Stimulated activated CD8-positive, alpha-beta memory T cell treated with anti-CD3 and anti-CD28 coated beads, Interleukin-2, amount 100 ng/mL, for 48 hours (primary cell): ENCODE measurements at regions not wholly inside any gene's neighbourhood (a gene's known extent, or its start where the extent isn't known, plus 50 kb on each side); places are given as distances from the start of the nearest gene placed in this dataset.

ENCODE experiments used
- DNase-seq, 2 donors: peaks; one replicate each; pipeline ENCODE4 v3.0.0-alpha.2; 2020; ENCODE audit warnings: low read depth in 2 of 2

DNA sequence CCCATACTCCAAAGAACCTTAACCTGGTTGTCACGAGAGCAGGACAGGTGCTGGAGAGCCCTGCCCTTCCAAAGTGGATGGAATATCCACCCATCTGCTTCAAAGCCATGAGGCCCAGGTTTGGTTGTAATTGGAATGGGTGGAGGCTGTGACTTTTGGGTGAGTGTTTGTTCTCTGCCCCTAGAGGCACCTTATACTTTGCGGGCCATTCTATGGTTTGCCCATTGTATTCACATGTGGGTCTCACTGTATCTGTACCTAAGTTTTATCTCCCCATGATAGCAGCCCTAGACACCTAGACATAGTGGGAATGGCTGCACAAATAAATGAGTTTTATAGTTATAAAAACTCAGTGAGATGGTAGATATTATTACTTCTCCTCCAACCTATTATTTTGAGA lies 67.1 kb upstream of the NAA20 start:
- no peak for DNase-seq

DNA sequence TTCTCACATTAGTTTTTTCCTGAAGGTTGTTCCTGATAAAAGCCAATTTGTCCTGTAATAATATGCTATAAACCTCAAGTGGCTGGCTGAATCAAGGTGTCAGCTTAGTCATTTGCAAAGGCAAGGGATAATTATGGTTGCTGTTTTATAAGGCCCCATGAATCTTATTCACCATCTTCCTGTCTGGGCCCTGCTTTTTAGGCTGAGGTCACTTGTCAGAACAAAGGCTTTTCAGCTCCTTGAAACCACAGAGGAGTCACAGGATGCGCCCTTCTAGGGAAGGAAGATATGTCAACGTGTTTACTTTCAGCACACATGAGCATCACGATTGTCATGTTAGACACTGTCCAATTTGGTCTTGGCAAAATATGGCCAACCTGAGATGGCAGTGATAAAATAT lies 64.8 kb upstream of the NAA20 start:
- DNase-seq = no peak

DNA sequence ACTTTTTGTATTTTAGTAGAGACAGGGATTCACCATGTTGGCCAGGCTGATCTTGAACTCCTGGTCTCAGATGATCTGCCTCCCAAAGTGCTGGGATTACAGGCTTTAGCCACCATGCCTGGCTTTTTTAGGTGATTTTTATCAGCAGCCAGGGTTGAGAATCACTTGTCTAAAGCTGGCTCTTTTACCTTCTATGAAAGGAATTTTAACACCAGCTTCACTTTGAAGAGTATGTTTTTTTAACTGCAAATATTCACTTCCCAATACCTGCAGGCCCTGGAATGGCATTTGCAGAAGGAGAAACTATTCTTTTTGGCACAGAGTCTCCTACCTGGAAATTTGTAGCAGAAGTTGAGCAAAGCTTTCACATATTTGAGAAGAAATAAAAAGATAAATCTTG lies 63.6 kb upstream of the NAA20 start:
- DNase-seq = no peak

DNA sequence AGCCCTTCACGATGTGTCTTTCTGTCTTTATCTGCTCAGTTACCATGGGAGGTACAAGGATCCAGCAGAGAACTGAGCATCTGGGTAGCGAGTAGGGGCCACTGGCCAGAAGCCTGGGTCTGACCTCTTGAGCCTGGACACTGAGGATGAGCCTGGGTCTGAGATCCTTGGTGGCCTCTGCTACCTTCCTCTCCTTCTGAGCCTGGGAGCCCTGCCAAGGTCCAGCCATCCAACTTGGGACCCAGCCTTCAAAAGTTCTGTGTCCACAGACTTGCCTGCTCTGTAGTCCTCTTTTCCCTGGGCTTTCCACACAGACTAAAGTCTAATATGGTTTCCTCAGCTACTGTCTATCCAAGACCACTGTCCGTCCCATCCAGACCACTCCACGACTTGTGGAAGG lies 60.2 kb upstream of the NAA20 start:
- DNase-seq = no peak

DNA sequence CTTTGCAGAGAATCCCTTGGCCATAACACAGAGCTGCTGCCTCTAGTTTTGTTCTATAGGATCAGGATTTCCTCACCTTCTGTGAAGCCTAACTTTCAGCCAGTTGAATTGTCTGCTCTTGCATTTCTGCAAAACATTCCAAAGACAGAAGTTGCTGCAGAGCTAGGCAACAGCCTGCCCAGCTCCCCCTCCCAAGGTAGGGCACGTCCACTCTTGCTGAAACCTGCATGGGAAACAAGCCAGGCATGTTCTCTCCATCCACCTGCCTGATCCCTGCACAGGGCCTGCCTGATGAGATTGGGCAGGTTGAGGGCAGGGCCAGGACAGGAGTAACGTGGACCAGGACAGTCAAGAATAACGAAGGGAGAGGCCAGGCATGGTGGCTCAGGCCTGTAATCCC lies 58.9 kb upstream of the NAA20 start:
- DNase-seq = no peak

DNA sequence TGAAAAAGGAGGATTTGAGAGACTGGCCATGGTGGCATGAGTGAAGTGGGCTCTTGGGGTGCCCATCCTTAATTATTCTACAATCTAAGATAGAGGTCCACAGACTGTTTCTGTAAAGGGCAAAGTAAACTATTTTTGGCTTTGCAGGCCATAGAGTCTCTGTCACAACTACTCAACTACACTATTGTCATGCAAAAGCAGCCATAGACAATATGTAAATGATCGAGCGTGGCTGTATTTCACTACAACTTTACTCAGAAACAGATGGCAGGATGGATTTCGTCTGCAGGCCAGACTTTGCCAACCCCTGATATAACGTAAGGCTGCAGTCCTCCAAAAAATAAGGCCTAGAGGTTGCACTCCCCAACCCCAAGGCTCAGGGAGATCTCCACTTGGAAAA lies 58.2 kb upstream of the NAA20 start:
- no peak for DNase-seq

DNA sequence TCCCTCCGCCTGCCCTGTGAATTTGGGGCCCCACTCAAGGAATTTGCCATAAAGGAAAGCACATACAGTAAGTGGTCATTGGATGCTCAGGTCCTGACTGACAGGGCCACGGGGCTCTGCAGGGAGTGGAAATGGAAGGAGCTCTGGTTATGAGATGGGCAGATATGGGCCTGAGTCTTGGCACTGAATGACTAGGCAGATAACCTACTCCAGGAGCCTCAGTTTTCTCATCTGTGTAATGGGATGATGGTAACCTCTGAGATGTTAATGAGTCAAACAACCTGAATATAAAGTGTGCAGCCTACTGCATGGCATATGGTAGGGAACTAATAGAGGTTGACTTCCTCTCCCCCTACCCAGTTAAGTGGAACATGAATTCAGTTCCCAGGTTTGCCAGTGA lies 56.4 kb upstream of the NAA20 start:
- DNase-seq = no peak

DNA sequence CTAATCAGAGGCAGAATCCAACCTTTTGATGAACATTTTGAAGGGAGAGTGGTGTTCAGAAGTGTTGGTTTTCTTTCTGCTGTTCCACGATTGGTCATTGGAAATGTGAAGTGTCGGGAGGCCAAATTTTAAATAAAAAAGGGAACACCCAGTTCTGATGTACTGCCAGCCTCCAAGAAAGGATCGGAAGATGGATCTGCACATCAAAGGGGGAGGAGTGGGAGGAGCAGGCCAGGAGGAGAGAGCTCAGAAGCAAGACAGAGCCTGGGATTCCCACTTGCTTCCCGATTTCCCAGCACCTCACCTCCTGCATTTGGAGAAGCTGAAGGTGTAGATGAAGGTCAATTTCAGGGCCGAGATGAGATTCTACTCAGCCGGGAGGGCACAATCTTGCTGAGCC lies 55.9 kb upstream of the NAA20 start:
- DNase-seq = no peak

DNA sequence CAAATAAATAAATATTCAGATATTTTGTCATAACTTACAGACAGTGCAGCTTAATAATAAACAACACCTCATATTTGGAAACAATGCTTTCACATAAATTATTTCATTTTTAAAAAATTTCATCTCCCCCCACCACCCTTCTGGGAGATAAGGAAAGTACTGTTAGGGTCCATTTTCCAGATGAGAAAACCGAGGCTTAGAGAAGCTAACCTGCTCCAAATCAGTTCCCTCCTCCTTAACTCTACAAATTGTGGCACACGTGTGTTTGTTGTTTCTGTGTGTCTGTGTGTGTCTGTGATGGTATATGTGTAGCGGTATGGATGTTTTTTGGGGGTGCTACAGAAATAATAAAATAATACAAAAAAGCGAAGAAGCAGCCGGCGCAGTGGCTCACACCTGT lies 54.2 kb upstream of the NAA20 start:
- DNase-seq = no peak

DNA sequence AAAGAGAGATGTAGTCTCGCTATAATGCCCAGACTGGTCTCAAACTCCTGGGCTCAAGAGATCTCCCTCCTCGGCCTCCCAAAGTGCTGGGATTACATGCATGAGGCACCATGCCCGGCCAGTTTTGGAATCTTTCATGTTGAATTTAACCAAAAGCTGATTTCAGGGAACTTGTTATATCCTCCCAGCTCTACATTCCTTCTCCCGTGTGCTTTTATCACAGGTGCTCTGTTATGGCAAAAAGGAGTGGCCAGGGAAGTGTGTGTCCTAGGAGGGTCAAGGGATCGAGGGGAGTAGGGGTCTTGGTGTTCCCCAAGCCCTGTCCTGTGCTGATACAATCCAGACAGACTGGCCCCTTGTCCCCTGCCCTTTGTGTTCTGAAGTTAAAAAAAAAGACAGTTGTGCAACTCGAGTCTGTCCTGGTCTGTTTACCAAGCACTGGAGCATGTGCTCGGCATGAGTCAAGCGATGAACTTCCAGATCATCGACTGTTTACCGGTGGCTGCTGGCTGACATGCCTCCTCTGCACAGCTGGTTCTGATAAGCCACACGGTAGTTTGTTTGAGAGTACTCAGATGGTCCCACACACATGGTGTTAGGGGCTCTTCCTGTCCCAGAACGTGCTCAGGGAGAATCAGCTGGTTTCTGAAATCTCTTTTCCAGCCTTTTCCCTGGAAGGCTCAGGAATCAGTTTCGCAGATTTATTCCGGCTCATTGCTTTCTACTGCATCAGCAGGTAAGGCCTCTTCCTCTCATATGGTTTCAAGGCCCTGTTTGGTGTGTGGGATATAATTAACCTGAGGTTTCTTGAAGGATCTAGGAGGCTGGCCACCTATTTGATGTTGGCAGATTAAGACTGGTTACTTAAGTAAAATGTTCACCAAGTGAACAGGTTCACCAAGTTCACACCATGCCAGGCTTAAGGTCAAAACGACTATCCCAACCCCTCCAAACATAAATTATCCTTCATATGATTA lies 52.6 kb upstream of the NAA20 start:
- DNase-seq = no peak

DNA sequence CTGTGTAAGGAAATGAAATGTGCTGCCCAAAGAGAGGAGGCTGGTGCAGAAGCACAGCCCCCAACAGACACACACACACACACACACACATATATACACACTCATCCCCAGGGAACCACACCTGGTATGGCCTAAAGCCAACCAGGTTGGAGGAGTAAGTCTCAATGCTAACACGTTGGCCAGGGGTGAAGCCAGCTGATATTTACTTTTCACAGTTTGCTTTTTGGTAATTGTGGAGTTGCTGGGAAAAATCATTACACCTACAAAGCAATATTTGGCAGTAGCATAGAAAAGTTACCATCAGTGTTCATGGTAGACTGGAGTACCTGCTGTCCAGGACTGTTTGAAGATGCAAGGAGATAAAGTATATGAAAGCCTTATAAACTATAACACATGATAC lies 50.3 kb upstream of the NAA20 start:
- no peak for DNase-seq
